CD4-positive, alpha-beta memory T cell (primary cell): ENCODE measurements at regions not wholly inside any gene's neighbourhood (a gene's known extent, or its start where the extent isn't known, plus 50 kb on each side); places are given as distances from the start of the nearest gene placed in this dataset.

Source experiments
- CTCF ChIA-PET: fragments of 350-600 bp; sonication (Branson Sonifier 250); formaldehyde crosslinking; loops from one replicate; lab custom pipeline; 2021; ENCODE audit warnings: inconsistent platforms; ENCODE audit not compliant: partially characterized antibody; lab: Charles Lee
- POLR2A ChIA-PET: fragments of 350-600 bp; sonication (Branson Sonifier 250); formaldehyde crosslinking; loops from one replicate; lab custom pipeline; 2021; ENCODE audit not compliant: partially characterized antibody; lab: Charles Lee
- DNase-seq, 5 donors: peaks; one replicate each; pipeline versions ENCODE4 v3.0.0 to v3.0.0-alpha.2; 2020 to 2022; ENCODE audit warnings: mixed read lengths in 1 of 5
- H3K27ac ChIP-seq: one replicate; pipeline ENCODE4 v1.7.0; 2013; ENCODE audit warnings: low read depth, low read length
- H3K27me3 ChIP-seq: 2 replicates; pipeline ENCODE4 v1.7.0; 2013; ENCODE audit warnings: mild to moderate bottlenecking, low read length, moderate library complexity; ENCODE audit not compliant: insufficient read depth
- H3K36me3 ChIP-seq: 2 replicates; pipeline ENCODE4 v1.7.0; 2013; ENCODE audit warnings: mild to moderate bottlenecking, low read length, moderate library complexity; ENCODE audit not compliant: insufficient read depth
- H3K4me1 ChIP-seq: 2 replicates; pipeline ENCODE4 v1.7.0; 2013; ENCODE audit warnings: mild to moderate bottlenecking, low read length, moderate library complexity; ENCODE audit not compliant: insufficient read depth
- H3K4me3 ChIP-seq, 2 donors: one replicate each; pipeline ENCODE4 v1.7.0; 2013; ENCODE audit warnings: low read length in 2 of 2, mild to moderate bottlenecking in 1 of 2
- H3K9me3 ChIP-seq, 2 donors: one replicate each; pipeline ENCODE4 v1.7.0; 2013; ENCODE audit warnings: low read length in 2 of 2, control low read depth in 1 of 2; ENCODE audit not compliant: control insufficient read depth in 1 of 2
- H3K27ac Mint-ChIP-seq, 7 donors: one replicate each; pipeline ENCODE4 v1.8.0; 2020 to 2021; ENCODE audit warnings: mixed read lengths in 7 of 7, mild to moderate bottlenecking in 6 of 7, inconsistent platforms in 3 of 7, moderate library complexity in 3 of 7
- H3K27me3 Mint-ChIP-seq, 2 donors: one replicate each; pipeline ENCODE4 v1.8.0; 2020 to 2021; ENCODE audit warnings: mixed read lengths in 2 of 2
- H3K36me3 Mint-ChIP-seq, 2 donors: one replicate each; pipeline ENCODE4 v1.8.0; 2020 to 2021; ENCODE audit warnings: mixed read lengths in 2 of 2, inconsistent platforms in 1 of 2, mild to moderate bottlenecking in 1 of 2
- H3K4me1 Mint-ChIP-seq, 4 donors: one replicate each; pipeline ENCODE4 v1.8.0; 2020 to 2021; ENCODE audit warnings: mixed read lengths in 4 of 4, mild to moderate bottlenecking in 1 of 4
- H3K4me3 Mint-ChIP-seq, 8 donors: one replicate each; pipeline ENCODE4 v1.8.0; 2020 to 2021; ENCODE audit warnings: mixed read lengths in 8 of 8, mild to moderate bottlenecking in 7 of 8, moderate library complexity in 6 of 8, inconsistent platforms in 3 of 8
- H3K9me3 Mint-ChIP-seq, 8 donors: one replicate each; pipeline ENCODE4 v1.8.0; 2020 to 2021; ENCODE audit warnings: mixed read lengths in 8 of 8, mild to moderate bottlenecking in 5 of 8, inconsistent platforms in 3 of 8, moderate library complexity in 1 of 8
- intact Hi-C: fragments of 100-400 bp; cut with micrococcal nuclease; formaldehyde crosslinking; loops from one replicate; pipeline ENCODE4 v1.15.1; 2023

- Mint-ChIP-seq H3K4me1 (peaks cover 29 to 75% (median 51%) of the 10 kb centered on the region in 4 donors), H3K36me3 (peaks cover 53% of the 10 kb centered on the region in 2 donors), H3K9me3 (peaks cover 0 to 2% (median 0%) of the 10 kb centered on the region in 8 donors), H3K27me3 (no peaks in the 10 kb centered on the region), H3K4me3 (no peak overlapping the region), H3K27ac (no peak overlapping the region)
- intact Hi-C loops = loop anchor here (5.0 kb wide), 1 partner anchor 36 kb away; no protein-coding TSS in a partner anchor
- no peak overlapping the region for H3K4me3 ChIP-seq
- peaks cover 28% of the 10 kb centered on the region for H3K4me1 ChIP-seq
- no peak for DNase-seq
- peaks cover 38% of the 10 kb centered on the region for H3K36me3 ChIP-seq
- no peaks in the 10 kb centered on the region for H3K9me3 ChIP-seq
- POLR2A ChIA-PET = interaction anchor here (1.4 kb wide), 1 partner anchor 12 kb away, joined by 4 read pairs; no protein-coding TSS in a partner anchor
- CTCF ChIA-PET = interaction anchor here (2.0 kb wide), 1 partner anchor 92 kb away, joined by 5 read pairs; no protein-coding TSS in a partner anchor
- H3K27me3 ChIP-seq = no peaks in the 10 kb centered on the region
- H3K27ac ChIP-seq = no peak overlapping the region
Observed at GRCh38 chr19:46921071-46921470, 60.3 kb downstream of the ARHGAP35 start.

- Histone ChIP-seq H3K27ac (no peak overlapping the region), H3K4me3 (no peak overlapping the region), H3K9me3 (no peaks in the 10 kb centered on the region), H3K4me1 (peaks cover 37% of the 10 kb centered on the region), H3K27me3 (no peaks in the 10 kb centered on the region), H3K36me3 (peaks cover 38% of the 10 kb centered on the region)
- POLR2A ChIA-PET = interaction anchor here (1.2 to 7.6 kb wide), 2 partner anchors 10 to 33 kb away, joined by 3 to 68 read pairs; no protein-coding TSS in a partner anchor
- no peaks in the 10 kb centered on the region for H3K27me3 Mint-ChIP-seq
- H3K4me1 Mint-ChIP-seq = peaks cover 34 to 77% (median 55%) of the 10 kb centered on the region in 4 donors
- intact Hi-C loops = loop anchor here (5.0 kb wide), 1 partner anchor 35 kb away; no protein-coding TSS in a partner anchor
- peaks cover 0 to 2% (median 0%) of the 10 kb centered on the region in 8 donors for H3K9me3 Mint-ChIP-seq
- H3K27ac Mint-ChIP-seq = no peak overlapping the region
- H3K36me3 Mint-ChIP-seq = peaks cover 53% of the 10 kb centered on the region in 2 donors
- CTCF ChIA-PET = interaction anchor here (10.0 kb wide), 1 partner anchor 68 kb away, joined by 72 read pairs; no protein-coding TSS in a partner anchor
- H3K4me3 Mint-ChIP-seq = no peak overlapping the region
- no peak for DNase-seq
Observed at GRCh38 chr19:46922465-46922864, 61.7 kb downstream of the ARHGAP35 start.

- peaks cover 44 to 68% (median 56%) of the 10 kb centered on the region in 4 donors for H3K4me1 Mint-ChIP-seq
- Histone ChIP-seq H3K27ac (no peak overlapping the region), H3K36me3 (peaks cover 26% of the 10 kb centered on the region), H3K9me3 (no peaks in the 10 kb centered on the region), H3K4me3 (no peak overlapping the region), H3K4me1 (peaks cover 47% of the 10 kb centered on the region), H3K27me3 (no peaks in the 10 kb centered on the region)
- DNase-seq = no peak
- peaks cover 33 to 34% of the 10 kb centered on the region in 2 donors for H3K36me3 Mint-ChIP-seq
- ChIA-PET POLR2A (interaction anchor here (1.1 to 7.6 kb wide), 8 partner anchors 9 to 211 kb away, joined by 3 to 68 read pairs (median 4); no protein-coding TSS in a partner anchor), CTCF (interaction anchor here (0.6 to 10.0 kb wide), 11 partner anchors 9 to 89 kb away, joined by 3 to 72 read pairs (median 4); no protein-coding TSS in a partner anchor)
- intact Hi-C loops = loop anchor here (5.0 kb wide), 1 partner anchor 32 kb away; no protein-coding TSS in a partner anchor
- H3K27me3 Mint-ChIP-seq = no peaks in the 10 kb centered on the region
- H3K27ac Mint-ChIP-seq = peak overlapping the region in 6 of 7 donors; percentile 38 to 88 (median 76)
- H3K4me3 Mint-ChIP-seq = peak overlapping the region in 7 of 8 donors; percentile 62 to 74 (median 74)
- peaks cover 0 to 2% (median 0%) of the 10 kb centered on the region in 8 donors for H3K9me3 Mint-ChIP-seq
Observed at GRCh38 chr19:46924874-46925547, 64.2 kb downstream of the ARHGAP35 start.

- H3K9me3 ChIP-seq = no peaks in the 10 kb centered on the region
Observed at GRCh38 chr19:46925548-46925950, 64.8 kb downstream of the ARHGAP35 start.

DNA sequence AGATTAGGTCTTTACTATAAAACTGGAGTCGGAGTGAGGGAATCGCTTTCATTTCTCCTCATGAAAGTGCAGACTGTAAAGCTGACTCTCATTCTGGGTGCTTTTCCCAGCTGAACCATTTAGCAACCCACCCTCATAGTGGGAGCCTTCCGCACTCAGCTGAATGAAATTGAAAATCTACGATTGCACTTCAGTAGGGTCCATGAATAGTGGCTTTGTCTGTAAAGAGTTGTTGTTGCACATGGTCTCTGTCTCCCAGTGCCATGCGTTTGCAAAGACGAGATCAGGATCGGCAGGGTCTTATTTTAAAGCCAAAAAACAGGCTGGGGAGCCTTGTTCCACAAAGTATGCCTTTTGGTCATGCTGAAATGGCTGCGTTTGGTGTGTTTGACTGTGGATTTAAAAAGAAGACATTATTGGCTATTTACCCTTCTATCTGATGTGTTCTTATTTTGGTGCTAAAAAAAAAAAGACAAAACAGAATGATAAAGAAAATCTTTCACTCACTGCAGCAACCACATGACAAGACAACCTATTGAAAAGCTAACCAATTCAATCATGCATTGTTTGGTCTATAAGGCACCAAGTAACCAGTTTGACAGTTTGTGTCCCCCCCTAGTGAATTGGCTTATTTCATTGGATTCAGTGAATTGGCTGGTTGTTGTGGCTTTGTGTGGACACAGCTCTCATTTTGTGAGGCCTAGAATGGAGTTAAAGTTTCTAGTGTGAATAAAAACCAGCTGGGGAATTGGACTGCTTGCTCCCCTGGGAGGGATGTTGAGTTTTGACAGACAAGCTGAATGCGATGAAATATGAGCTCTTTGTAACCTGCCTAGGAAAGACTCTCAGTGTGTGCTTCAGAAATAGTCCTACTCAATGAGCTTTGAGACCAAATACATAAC is 65.6 kb downstream of the ARHGAP35 start:
- DNase-seq = no peak
- intact Hi-C loops = no loop called here
- Mint-ChIP-seq H3K36me3 (peaks cover 19 to 20% of the 10 kb centered on the region in 2 donors), H3K4me1 (peaks cover 52 to 78% (median 64%) of the 10 kb centered on the region in 4 donors), H3K27me3 (no peaks in the 10 kb centered on the region), H3K9me3 (peaks cover 0 to 2% (median 0%) of the 10 kb centered on the region in 8 donors), H3K4me3 (peak overlapping the region in 3 of 8 donors; percentile 2 to 24 (median 11)), H3K27ac (peak overlapping the region in 5 of 7 donors; percentile 25 to 63 (median 51))
- Histone ChIP-seq H3K27me3 (no peaks in the 10 kb centered on the region), H3K4me3 (no peak overlapping the region), H3K36me3 (peaks cover 13% of the 10 kb centered on the region), H3K4me1 (peaks cover 57% of the 10 kb centered on the region), H3K27ac (no peak overlapping the region), H3K9me3 (no peaks in the 10 kb centered on the region)
- CTCF ChIA-PET = interaction anchor here (0.6 to 10.0 kb wide), 10 partner anchors 12 to 87 kb away, joined by 3 to 72 read pairs (median 4); no protein-coding TSS in a partner anchor
- POLR2A ChIA-PET = interaction anchor here (0.5 to 7.6 kb wide), 7 partner anchors 10 to 213 kb away, joined by 3 to 68 read pairs (median 3); no protein-coding TSS in a partner anchor

More at GRCh38 chr19:46925548-46925950, 64.8 kb downstream of the ARHGAP35 start:
- H3K4me1 Mint-ChIP-seq = peaks cover 44 to 70% (median 56%) of the 10 kb centered on the region in 4 donors
- no peak for DNase-seq
- H3K36me3 Mint-ChIP-seq = peaks cover 28% of the 10 kb centered on the region in 2 donors
- H3K9me3 Mint-ChIP-seq = peaks cover 0 to 2% (median 0%) of the 10 kb centered on the region in 8 donors
- POLR2A ChIA-PET = interaction anchor here (1.1 to 7.6 kb wide), 6 partner anchors 9 to 212 kb away, joined by 3 to 68 read pairs (median 6); no protein-coding TSS in a partner anchor
- H3K27ac Mint-ChIP-seq = peak overlapping the region in 4 of 7 donors; percentile 24 to 83 (median 52)
- Histone ChIP-seq H3K36me3 (peaks cover 21% of the 10 kb centered on the region), H3K27me3 (no peaks in the 10 kb centered on the region), H3K27ac (no peak overlapping the region), H3K4me3 (no peak overlapping the region), H3K4me1 (peaks cover 49% of the 10 kb centered on the region)
- CTCF ChIA-PET = interaction anchor here (0.8 to 10.0 kb wide), 10 partner anchors 9 to 87 kb away, joined by 3 to 72 read pairs (median 7); no protein-coding TSS in a partner anchor
- intact Hi-C loops = no loop called here
- H3K27me3 Mint-ChIP-seq = no peaks in the 10 kb centered on the region
- peak overlapping the region in 3 of 8 donors; percentile 11 to 74 (median 29) for H3K4me3 Mint-ChIP-seq

GRCh38 chr19:46927106-46927505 is 66.3 kb downstream of the ARHGAP35 start:
- no peaks in the 10 kb centered on the region for H3K27me3 Mint-ChIP-seq
- Histone ChIP-seq H3K9me3 (no peaks in the 10 kb centered on the region), H3K4me1 (peaks cover 64% of the 10 kb centered on the region), H3K27me3 (no peaks in the 10 kb centered on the region), H3K27ac (no peak overlapping the region), H3K36me3 (peaks cover 6% of the 10 kb centered on the region), H3K4me3 (no peak overlapping the region)
- peaks cover 55 to 80% (median 67%) of the 10 kb centered on the region in 4 donors for H3K4me1 Mint-ChIP-seq
- intact Hi-C loops = no loop called here
- CTCF ChIA-PET = interaction anchor here (0.6 to 10.0 kb wide), 6 partner anchors 18 to 86 kb away, joined by 3 to 72 read pairs (median 8); no protein-coding TSS in a partner anchor
- no peak for DNase-seq
- peak overlapping the region in 1 of 8 donors; percentile 4 for H3K4me3 Mint-ChIP-seq
- peaks cover 0 to 2% (median 0%) of the 10 kb centered on the region in 8 donors for H3K9me3 Mint-ChIP-seq
- H3K36me3 Mint-ChIP-seq = peaks cover 13 to 15% of the 10 kb centered on the region in 2 donors
- H3K27ac Mint-ChIP-seq = peak overlapping the region in 5 of 7 donors; percentile 49 to 71 (median 60)
- POLR2A ChIA-PET = interaction anchor here (0.5 to 7.6 kb wide), 6 partner anchors 10 to 67 kb away, joined by 3 to 68 read pairs (median 4); no protein-coding TSS in a partner anchor
